GM12873 (cell line): ENCODE measurements at regions not wholly inside any gene's neighbourhood (a gene's known extent, or its start where the extent isn't known, plus 50 kb on each side); places are given as distances from the start of the nearest gene placed in this dataset.

Experiments used
- CTCF ChIP-seq: IDR thresholded peaks from 2 replicates; pipeline ENCODE4 v1.5.1; 2012; ENCODE audit warnings: low read depth, mild to moderate bottlenecking, moderate library complexity, low read length, control low read depth; ENCODE audit not compliant: insufficient read depth; ENCODE audit errors: missing control alignments

DNA sequence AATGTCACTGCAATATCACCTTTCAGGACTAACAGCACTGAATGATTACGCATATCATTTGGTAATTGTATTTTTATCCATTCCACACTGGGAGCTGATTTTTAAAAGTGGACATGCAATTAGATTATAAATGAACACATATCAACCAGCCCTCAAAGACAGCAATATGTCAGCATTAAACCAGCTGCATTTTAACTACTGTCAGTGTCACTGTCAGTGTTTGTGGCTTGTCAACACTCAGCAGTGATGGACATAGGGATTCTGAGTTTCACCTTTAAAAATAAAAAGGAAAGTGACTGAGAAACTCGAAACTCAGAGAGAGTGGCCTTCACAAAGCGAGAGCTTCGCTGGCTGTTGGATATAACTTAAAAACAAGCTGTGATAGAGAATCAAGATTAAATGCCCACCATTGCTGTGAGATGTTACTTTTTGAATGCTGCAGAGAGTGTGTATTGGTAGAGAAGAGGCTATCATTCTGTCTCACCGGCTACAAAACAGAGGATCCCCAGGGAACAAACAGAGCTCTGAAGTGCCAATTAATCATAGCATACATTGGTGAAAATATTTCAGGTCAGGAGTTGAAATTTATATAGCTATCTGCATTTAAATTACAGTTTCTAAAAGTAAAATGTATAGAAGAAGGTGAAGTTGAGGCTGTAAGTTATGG is 635.8 kb downstream of the SQOR start:
- no peak for TF ChIP-seq CTCF

DNA sequence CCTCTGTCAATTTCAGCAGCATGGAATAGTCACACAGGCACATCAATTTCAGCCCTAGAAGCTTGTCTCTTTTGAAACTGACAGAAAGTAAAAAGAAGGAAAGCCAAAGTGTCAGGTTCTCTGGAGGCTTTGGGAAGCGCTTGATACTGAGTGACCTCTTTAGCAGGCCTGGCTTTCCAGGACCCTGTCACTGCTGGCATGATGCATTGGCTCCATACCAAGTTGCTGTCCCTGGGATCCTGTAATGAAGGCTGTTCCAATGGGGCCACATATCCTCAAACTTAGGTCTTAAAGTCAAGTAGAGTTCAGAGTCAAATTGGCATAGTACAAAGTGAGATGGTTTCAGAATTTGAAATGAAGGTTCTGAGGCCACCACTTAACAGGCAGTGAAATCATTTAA is 640.9 kb downstream of the SQOR start:
- TF ChIP-seq CTCF = no peak

- TF ChIP-seq CTCF = no peak
Observed at GRCh38 chr15:46277451-46277850, 642.6 kb downstream of the SQOR start.

- no peak for TF ChIP-seq CTCF
Observed at GRCh38 chr15:46278062-46278461, 643.2 kb downstream of the SQOR start.

DNA sequence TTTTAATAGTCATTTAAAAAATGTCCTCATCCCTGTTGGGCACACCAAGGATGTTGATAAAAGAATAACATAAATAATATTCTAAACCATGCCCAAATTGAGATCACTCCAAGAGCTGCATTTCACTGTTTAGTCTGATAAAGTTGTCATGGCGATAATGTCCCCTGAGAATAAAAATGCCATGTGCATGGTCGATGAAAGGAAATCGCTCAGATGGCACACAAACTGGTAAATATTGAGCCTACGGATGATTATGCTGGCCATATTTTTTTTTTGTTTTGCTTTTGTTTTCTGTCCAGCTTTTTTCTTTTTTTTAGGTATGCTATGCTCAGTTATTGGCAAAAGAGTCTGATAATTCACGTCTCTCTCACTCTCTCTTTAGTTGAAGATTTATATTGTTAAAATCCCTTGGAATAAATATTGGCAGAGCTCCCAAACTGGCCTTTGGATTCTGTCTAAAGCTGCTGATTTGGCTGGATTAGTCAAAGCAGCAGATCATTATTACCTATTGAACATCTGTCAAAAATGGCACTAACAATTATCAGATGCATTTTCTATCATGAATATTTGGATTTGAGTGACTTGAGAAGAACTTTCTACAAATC is 643.8 kb downstream of the SQOR start:
- TF ChIP-seq CTCF = no peak

GRCh38 chr15:46280762-46281542 is 646.1 kb downstream of the SQOR start:
- TF ChIP-seq CTCF = no peak

- no peak for TF ChIP-seq CTCF
Observed at GRCh38 chr15:46293550-46293949, 658.7 kb downstream of the SQOR start.
